ENCODE measurements at regions not wholly inside any gene's neighbourhood (a gene's known extent, or its start where the extent isn't known, plus 50 kb on each side); places are given as distances from the start of the nearest gene placed in this dataset.

- TF ChIP-seq GATA2 (IDR thresholded peaks at IDR 0.05; ENCODE audit: low read depth, low read length), result no peak
- no peak for TF ChIP-seq GATA3 (IDR thresholded peaks at IDR 0.05; ENCODE audit: low read depth, low read length)
Observed at GRCh38 chr4:126227428-126227827, 912.7 kb downstream of the FAT4 start.

Measured in SH-SY5Y (cell line).